Vagina (tissue), 2 donors: ENCODE measurements at regions not wholly inside any gene's neighbourhood (a gene's known extent, or its start where the extent isn't known, plus 50 kb on each side); places are given as distances from the start of the nearest gene placed in this dataset.
"Not testable (repeated sequence)": the region's sequence is repeated elsewhere in the genome, so short reads cannot be mapped to it uniquely, and the experiment has no call there.

Source experiments
- DNase-seq, 2 donors: peaks; one replicate each; pipeline ENCODE4 v3.0.0-alpha.2; 2017; ENCODE audit errors: extremely low spot score in 2 of 2
- H3K27ac ChIP-seq: fragments of 200-600 bp; sonication (generic); one replicate; pipeline ENCODE4 v1.5.1; 2019
- H3K27me3 ChIP-seq: fragments of 200-600 bp; sonication (generic); one replicate; pipeline ENCODE4 v1.5.1; 2019
- H3K36me3 ChIP-seq, 2 donors: fragments of 200-600 bp; sonication (generic); one replicate each; pipeline ENCODE4 v1.5.1; 2017 to 2019
- H3K4me1 ChIP-seq: fragments of 200-600 bp; sonication (generic); one replicate; pipeline ENCODE4 v1.5.1; 2019
- H3K4me3 ChIP-seq, 2 donors: fragments of 200-600 bp; sonication (generic); 1 replicate in 1 of 2; 2 replicates in 1 of 2; pipeline ENCODE4 v1.5.1; 2016 to 2019
- H3K9me3 ChIP-seq: fragments of 200-600 bp; sonication (generic); one replicate; pipeline ENCODE4 v1.5.1; 2019
- POLR2A ChIP-seq, 2 donors: fragments of 450-650 bp; IDR thresholded peaks; one replicate each; pipeline ENCODE4 v1.6.1; 2017; ENCODE audit warnings: antibody characterized with exemption in 2 of 2, mild to moderate bottlenecking in 2 of 2, moderate library complexity in 2 of 2
- POLR2AphosphoS5 ChIP-seq, 2 donors: sonication (generic); formaldehyde crosslinking; IDR thresholded peaks; one replicate each; pipeline ENCODE4 v1.9.0; 2017; ENCODE audit warnings: antibody characterized with exemption in 2 of 2, mild to moderate bottlenecking in 2 of 2, low read depth in 1 of 2; ENCODE audit not compliant: insufficient read depth in 1 of 2
- intact Hi-C: fragments of 100-400 bp; cut with DNase I; formaldehyde crosslinking; loops from one replicate; pipeline ENCODE4 v1.15.1; 2023
- TF ChIP-seq, protein P1 (sequence below), 3 experiments: fragments of 450-650 bp in 2 of 3; fragments of 200-600 bp in 1 of 3; sonication (generic) in 1 of 3; IDR thresholded peaks; one replicate each; pipeline ENCODE4 v1.5.1; 2017 to 2019; ENCODE audit warnings: antibody characterized with exemption in 3 of 3, mild to moderate bottlenecking in 2 of 3, moderate library complexity in 2 of 3

DNA sequence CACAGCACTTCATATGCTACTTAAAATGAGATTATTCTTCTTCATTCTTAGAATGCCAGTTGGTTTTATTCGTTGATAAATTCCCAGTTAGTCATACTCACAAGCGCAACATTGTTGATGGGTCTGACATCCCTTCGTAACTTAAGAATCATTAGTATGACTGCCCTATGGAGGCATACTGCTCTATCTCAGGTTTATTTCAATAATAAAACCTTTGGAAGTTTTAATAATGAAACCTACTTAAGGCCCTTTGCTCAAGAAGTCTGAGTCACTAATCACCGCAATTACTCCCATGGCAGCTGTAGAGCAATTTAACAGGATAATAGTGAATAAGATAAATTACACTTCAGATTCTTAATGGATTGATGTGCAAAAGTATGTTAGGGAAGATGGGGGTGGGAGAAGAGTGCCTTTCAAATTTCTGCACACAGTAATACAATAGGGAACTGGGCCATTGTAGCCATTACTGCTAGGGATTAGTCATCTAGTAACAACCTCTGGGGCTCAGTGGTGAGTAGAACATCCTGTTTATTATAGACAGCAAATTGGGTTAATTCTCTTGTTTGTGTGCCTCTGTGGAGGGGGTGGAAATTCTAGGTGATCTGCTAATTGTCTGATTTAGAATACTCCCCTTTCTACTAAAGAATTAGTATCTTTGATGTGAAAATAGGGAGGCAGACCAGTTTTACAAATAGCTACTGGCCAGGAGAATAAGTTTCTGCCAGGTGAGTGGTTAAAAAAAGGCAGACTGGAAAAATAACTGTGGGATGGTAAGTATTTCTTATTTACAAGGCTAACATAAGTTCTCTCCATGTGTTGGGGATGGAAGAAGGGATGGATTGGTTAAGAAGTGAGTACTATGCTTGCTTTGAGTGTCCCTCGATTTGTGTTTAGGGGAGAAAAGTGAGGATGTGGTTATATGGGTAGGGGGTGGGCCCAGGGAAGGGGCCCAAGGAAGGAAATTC, 74.5 kb upstream of the VKORC1L1 start:
- intact Hi-C loops, result no loop called here
- Histone ChIP-seq H3K4me1 (no peaks in the 10 kb centered on the region), H3K36me3 (no peaks in the 10 kb centered on the region), H3K27ac (no peak overlapping the region), H3K9me3 (no peaks in the 10 kb centered on the region), H3K4me3 (no peak overlapping the region), H3K27me3 (no peaks in the 10 kb centered on the region)
- DNase-seq, result no peak
- no peak for TF ChIP-seq POLR2AphosphoS5 (IDR thresholded peaks at IDR 0.05; ENCODE audit: insufficient read depth in 1 of 2, low read depth in 1 of 2)
- no peak for TF ChIP-seq POLR2A (IDR thresholded peaks at IDR 0.05)
- TF ChIP-seq, protein P1, sequence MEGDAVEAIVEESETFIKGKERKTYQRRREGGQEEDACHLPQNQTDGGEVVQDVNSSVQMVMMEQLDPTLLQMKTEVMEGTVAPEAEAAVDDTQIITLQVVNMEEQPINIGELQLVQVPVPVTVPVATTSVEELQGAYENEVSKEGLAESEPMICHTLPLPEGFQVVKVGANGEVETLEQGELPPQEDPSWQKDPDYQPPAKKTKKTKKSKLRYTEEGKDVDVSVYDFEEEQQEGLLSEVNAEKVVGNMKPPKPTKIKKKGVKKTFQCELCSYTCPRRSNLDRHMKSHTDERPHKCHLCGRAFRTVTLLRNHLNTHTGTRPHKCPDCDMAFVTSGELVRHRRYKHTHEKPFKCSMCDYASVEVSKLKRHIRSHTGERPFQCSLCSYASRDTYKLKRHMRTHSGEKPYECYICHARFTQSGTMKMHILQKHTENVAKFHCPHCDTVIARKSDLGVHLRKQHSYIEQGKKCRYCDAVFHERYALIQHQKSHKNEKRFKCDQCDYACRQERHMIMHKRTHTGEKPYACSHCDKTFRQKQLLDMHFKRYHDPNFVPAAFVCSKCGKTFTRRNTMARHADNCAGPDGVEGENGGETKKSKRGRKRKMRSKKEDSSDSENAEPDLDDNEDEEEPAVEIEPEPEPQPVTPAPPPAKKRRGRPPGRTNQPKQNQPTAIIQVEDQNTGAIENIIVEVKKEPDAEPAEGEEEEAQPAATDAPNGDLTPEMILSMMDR (IDR thresholded peaks at IDR 0.05), result no peak

- H3K27ac ChIP-seq, H3K27me3 ChIP-seq, intact Hi-C loops: not testable (repeated sequence)
Measured at GRCh38 chr7:65800191-65800590, 72.7 kb upstream of the VKORC1L1 start.

GRCh38 chr7:65800890-65801341, 72.0 kb upstream of the VKORC1L1 start:
- Histone ChIP-seq H3K27ac (no peak overlapping the region), H3K4me1 (no peaks in the 10 kb centered on the region), H3K36me3 (no peaks in the 10 kb centered on the region), H3K9me3 (no peaks in the 10 kb centered on the region), H3K27me3 (no peaks in the 10 kb centered on the region), H3K4me3 (no peak overlapping the region)
- no peak for DNase-seq
- TF ChIP-seq, protein P1 (IDR thresholded peaks at IDR 0.05), result no peak
- no peak for TF ChIP-seq POLR2A (IDR thresholded peaks at IDR 0.05)
- no peak for TF ChIP-seq POLR2AphosphoS5 (IDR thresholded peaks at IDR 0.05; ENCODE audit: insufficient read depth in 1 of 2, low read depth in 1 of 2)
- intact Hi-C loops, result no loop called here

More at GRCh38 chr7:65800191-65800590, 72.7 kb upstream of the VKORC1L1 start:
- H3K9me3 ChIP-seq, DNase-seq, H3K4me3 ChIP-seq, H3K36me3 ChIP-seq, H3K4me1 ChIP-seq: not testable (repeated sequence)

GRCh38 chr7:65804887-65805286, 68.0 kb upstream of the VKORC1L1 start:
- TF ChIP-seq POLR2AphosphoS5 (IDR thresholded peaks at IDR 0.05; ENCODE audit: insufficient read depth in 1 of 2, low read depth in 1 of 2) (no peak), POLR2A (IDR thresholded peaks at IDR 0.05) (no peak)
- TF ChIP-seq, protein P1 (IDR thresholded peaks at IDR 0.05), result no peak
- H3K27me3 ChIP-seq, result no peaks in the 10 kb centered on the region
- H3K4me3 ChIP-seq, result no peak overlapping the region
- H3K4me1 ChIP-seq, result no peaks in the 10 kb centered on the region
- no peaks in the 10 kb centered on the region for H3K36me3 ChIP-seq
- DNase-seq, result no peak
- H3K9me3 ChIP-seq, result no peaks in the 10 kb centered on the region
- H3K27ac ChIP-seq, result no peak overlapping the region
- intact Hi-C loops, result no loop called here

GRCh38 chr7:65807067-65807466, 65.8 kb upstream of the VKORC1L1 start:
- H3K36me3 ChIP-seq, intact Hi-C loops, H3K9me3 ChIP-seq, H3K27me3 ChIP-seq, H3K4me3 ChIP-seq, DNase-seq, H3K4me1 ChIP-seq, H3K27ac ChIP-seq: not testable (repeated sequence)
